Medulla oblongata (tissue), 1 donor: ENCODE measurements at regions not wholly inside any gene's neighbourhood (a gene's known extent, or its start where the extent isn't known, plus 50 kb on each side); places are given as distances from the start of the nearest gene placed in this dataset.
"Not testable (repeated sequence)": the region's sequence is repeated elsewhere in the genome, so short reads cannot be mapped to it uniquely, and the experiment has no call there.

Experiments
- DNase-seq: peaks from one replicate; pipeline ENCODE4 v3.0.0-alpha.2; 2015; ENCODE audit errors: extremely low spot score

- DNase-seq: no peak
Measured at GRCh38 chr5:18720002-18720401, 1085.7 kb downstream of the TAF11L14 start.

- no peak for DNase-seq
Measured at GRCh38 chr5:18732556-18733479, 1098.6 kb downstream of the TAF11L14 start.

- no peak for DNase-seq
Measured at GRCh38 chr5:18736051-18736398, 1101.8 kb downstream of the TAF11L14 start.

GRCh38 chr5:18736736-18737135 is 1102.5 kb downstream of the TAF11L14 start:
- DNase-seq: not testable (repeated sequence)

GRCh38 chr5:18740301-18740700 is 1106.0 kb downstream of the TAF11L14 start:
- no peak for DNase-seq

- no peak for DNase-seq
Measured at GRCh38 chr5:18742830-18743229, 1108.6 kb downstream of the TAF11L14 start.

GRCh38 chr5:18744441-18744840 is 1110.2 kb downstream of the TAF11L14 start:
- DNase-seq: no peak

- peak; percentile 30 for DNase-seq
Measured at GRCh38 chr5:18745042-18745987, 1111.1 kb downstream of the TAF11L14 start.

- DNase-seq: peak; percentile 63
Measured at GRCh38 chr5:18745988-18746615, 1111.8 kb downstream of the TAF11L14 start.

- DNase-seq: no peak
Measured at GRCh38 chr5:18749763-18750162, 1115.5 kb downstream of the TAF11L14 start.

- no peak for DNase-seq
Measured at GRCh38 chr5:18752317-18752716, 1118.1 kb downstream of the TAF11L14 start.

GRCh38 chr5:18754201-18754600 is 1119.9 kb downstream of the TAF11L14 start:
- no peak for DNase-seq

GRCh38 chr5:18761801-18762200 is 1127.5 kb downstream of the TAF11L14 start:
- DNase-seq: no peak

GRCh38 chr5:18764161-18764560 is 1129.9 kb downstream of the TAF11L14 start:
- no peak for DNase-seq

GRCh38 chr5:18765304-18765703 is 1131.0 kb downstream of the TAF11L14 start:
- no peak for DNase-seq

GRCh38 chr5:18771097-18771610 is 1136.9 kb downstream of the TAF11L14 start:
- DNase-seq: no peak

GRCh38 chr5:18772475-18772874 is 1138.2 kb downstream of the TAF11L14 start:
- DNase-seq: no peak

GRCh38 chr5:18778225-18778624 is 1144.0 kb downstream of the TAF11L14 start:
- peak; percentile 72 for DNase-seq

GRCh38 chr5:18789218-18789998 is 1155.1 kb downstream of the TAF11L14 start:
- no peak for DNase-seq

- no peak for DNase-seq
Measured at GRCh38 chr5:18792145-18792544, 1157.9 kb downstream of the TAF11L14 start.

- no peak for DNase-seq
Measured at GRCh38 chr5:18797222-18797621, 1163.0 kb downstream of the TAF11L14 start.
